ENCODE measurements at regions not wholly inside any gene's neighbourhood (a gene's known extent, or its start where the extent isn't known, plus 50 kb on each side); places are given as distances from the start of the nearest gene placed in this dataset.

DNA sequence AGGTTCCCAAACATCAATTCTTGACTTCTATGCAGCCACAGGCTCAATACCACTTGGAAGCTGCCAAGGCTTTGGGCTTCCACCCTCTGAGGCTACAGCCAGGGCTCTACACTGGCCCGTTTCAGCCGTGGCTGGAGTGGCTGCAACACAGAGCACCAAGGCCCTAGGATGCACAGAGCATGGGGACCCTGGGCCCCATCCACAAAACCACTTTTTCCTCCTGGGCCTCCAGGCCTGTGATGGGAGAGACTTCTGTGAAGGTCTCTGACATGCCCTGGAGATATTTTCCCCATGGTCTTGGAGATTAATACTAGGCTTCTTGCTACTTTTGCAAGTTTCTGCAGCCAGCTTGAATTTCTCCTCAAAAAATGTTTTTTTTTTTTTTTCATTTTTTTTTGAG lies 655.4 kb upstream of the ZP4 start:
- intact Hi-C loops (cut with DNase I) = no loop called here
- DNase-seq (ENCODE audit: low spot score) = no peak

DNA sequence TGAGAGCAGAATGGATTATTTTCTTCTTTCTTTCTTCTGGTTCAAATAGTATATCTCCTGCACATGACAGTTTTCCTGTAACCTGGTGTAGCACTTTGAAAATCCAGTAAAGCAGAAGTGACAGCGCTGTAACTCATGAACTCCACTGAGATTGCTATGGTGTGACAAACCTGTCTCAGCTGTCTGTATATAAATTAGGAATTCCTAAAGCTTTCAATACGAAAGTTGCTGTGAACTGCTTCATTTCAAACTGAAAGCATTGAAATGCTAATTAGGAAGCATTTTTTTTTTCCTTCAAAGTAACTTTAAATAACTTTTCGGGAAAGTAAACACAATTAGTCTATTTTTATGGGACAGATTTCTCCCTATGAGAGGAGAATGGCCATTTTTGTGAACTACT lies 646.9 kb upstream of the ZP4 start:
- no peak for DNase-seq (ENCODE audit: low spot score)
- intact Hi-C loops (cut with DNase I) = no loop called here

DNA sequence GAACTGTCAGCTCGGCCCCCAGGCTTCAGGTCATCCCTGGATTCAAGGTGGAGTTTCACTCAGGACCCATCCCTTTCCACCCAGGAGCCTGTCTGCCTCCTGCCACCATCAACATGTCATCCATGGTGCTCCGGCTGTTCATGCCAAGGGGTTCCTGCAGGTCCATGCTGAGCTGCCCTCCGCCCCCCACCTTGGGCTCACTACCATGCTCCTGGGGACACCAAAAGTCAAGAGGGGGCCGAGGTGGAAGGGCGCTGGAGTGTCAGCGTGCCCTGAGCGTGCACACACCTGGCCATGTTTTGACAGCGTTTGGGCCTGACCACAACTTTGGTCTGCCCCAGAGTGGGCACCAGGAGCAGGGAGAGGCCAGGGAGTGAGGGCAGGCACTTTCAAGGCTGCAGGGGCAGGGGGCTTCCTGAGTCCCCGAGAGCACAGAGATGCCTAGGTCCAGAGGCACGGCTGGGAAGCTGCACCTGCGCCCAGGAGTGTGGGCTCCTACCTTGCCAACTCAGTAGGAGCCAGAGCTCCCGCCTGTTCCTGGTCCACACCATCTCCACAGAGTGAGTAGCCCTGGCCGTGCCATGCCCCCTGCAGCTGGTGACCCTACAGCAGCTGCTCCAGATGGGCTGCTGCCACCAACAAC lies 639.6 kb upstream of the ZP4 start:
- DNase-seq (ENCODE audit: low spot score) = no peak
- intact Hi-C loops (cut with DNase I) = no loop called here

DNA sequence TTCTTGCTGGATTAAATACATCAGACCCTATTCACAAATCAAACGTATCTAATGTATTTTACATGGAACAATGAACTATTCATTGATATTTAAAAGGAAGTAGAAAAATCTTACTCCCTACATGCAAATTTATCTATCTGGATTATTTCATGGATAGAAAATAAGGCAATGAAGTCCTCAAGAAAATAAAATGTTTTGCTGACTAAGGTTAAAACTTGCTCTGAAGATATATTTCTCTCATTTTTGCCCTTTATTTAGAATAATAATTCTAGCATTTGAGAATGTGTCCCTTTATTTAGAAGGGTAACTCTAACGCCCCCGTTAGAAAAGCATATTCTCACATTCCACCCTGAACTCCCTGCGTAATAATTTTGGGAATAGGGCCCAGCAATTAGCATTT lies 627.0 kb upstream of the ZP4 start:
- no peak for DNase-seq (ENCODE audit: low spot score)
- intact Hi-C loops (cut with DNase I) = no loop called here

DNA sequence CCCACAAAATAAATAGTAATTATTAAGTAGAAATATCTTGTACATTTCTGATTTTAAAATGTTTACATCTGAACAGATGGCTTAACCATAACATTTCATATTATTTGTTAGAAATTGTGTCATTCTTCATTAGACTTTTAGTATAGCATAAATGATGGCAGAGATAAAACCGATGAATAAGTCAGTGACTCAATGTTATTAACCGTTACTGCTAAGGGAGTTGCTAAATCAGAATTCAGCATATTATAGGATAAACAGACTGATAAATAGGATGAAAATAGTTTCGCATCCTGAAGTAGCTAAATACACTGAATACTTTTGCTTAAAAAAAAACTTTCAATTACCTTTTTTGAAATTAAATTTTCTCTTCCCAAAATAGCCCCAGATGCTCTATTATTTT lies 610.6 kb upstream of the ZP4 start:
- intact Hi-C loops (cut with DNase I) = no loop called here
- DNase-seq (ENCODE audit: low spot score) = no peak

DNA sequence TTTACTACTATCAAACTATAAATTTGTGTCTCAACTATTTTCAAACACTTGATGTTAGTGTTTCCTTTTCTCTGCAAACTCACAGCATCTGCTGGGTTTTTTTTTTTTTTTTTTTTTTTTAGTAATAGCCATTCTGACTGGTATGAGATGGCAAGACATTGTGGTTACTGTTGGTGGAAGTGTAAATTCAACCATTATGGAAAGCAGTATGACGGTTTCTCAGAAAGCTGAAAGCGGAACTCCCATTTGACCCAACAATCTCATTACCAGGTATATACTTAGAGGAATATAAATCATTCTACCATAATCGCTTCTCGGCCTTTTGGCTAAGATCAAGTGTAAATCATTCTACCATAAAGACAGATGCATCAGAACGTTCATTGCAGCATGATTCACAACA lies 608.3 kb upstream of the ZP4 start:
- intact Hi-C loops (cut with DNase I) = no loop called here
- DNase-seq (ENCODE audit: low spot score) = no peak

DNA sequence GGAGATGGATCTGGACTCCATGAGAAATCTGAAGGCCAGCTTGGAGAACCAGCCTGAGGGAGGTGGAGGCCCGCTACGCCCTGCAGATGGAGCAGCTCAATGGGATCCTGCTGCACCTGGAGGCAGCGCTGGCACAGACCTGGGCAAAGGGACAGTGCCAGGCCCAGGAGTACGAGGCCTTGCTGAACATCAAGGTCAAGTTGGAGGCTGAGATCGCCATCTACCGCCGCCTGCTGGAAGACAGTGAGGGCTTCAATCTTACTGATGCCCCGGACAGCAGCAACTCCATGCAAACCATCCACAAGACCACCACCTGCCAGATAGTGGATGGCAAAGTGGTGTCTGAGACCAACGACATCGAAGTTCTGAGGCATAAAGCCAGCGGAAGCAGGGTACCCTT lies 601.5 kb upstream of the ZP4 start:
- intact Hi-C loops (cut with DNase I) = no loop called here
- no peak for DNase-seq (ENCODE audit: low spot score)

DNA sequence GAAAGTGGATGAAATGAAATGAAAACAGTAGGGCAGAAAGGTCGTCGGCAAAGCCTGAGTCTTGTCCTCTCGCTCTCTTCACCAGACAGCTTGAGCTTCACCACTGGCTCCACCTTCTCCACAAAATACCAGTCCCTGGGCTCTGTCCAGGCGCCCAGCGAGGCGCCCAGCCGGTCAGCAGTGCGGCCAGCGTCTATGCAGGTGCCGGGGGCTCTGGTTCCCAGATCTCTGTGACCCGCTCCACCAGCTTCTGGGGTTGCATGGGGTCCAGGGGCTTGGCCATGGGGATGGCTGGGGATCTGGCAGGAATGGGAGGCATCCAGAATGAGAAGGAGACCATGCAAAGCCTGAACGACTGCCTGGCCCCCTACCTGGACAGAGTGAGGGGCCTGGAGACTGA lies 600.5 kb upstream of the ZP4 start:
- DNase-seq (ENCODE audit: low spot score) = no peak
- intact Hi-C loops (cut with DNase I) = no loop called here

- no peak for DNase-seq (ENCODE audit: low spot score)
- intact Hi-C loops (cut with DNase I) = no loop called here
Observed at GRCh38 chr1:238489006-238489405, 598.3 kb upstream of the ZP4 start.

- intact Hi-C loops (cut with DNase I) = no loop called here
Observed at GRCh38 chr1:238488401-238488800, 597.7 kb upstream of the ZP4 start.

GRCh38 chr1:238487931-238488330 lies 597.2 kb upstream of the ZP4 start:
- no peak for DNase-seq (ENCODE audit: low spot score)

More at GRCh38 chr1:238488401-238488800, 597.7 kb upstream of the ZP4 start:
- DNase-seq (ENCODE audit: low spot score) = no peak

DNA sequence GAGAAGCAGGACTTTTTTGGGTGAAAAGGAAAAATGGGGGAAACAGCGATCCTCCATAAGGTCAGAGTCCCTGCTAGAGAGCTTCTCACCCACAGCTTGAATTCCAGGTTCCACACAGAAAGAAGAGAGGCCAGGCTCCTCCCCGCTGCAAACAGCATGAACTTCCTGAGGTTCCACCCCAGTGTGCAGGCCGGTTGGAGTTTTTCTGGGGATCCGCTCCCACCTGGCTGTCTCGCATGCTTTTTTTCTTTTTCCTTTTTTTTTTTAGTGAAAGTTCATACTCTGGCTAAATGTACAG lies 595.1 kb upstream of the ZP4 start:
- intact Hi-C loops (cut with DNase I) = no loop called here
- DNase-seq (ENCODE audit: low spot score) = no peak

More at GRCh38 chr1:238487931-238488330, 597.2 kb upstream of the ZP4 start:
- intact Hi-C loops (cut with DNase I) = no loop called here

GRCh38 chr1:238485057-238485911 lies 594.6 kb upstream of the ZP4 start:
- no peak for DNase-seq (ENCODE audit: low spot score)
- intact Hi-C loops (cut with DNase I) = no loop called here

GRCh38 chr1:238484121-238484520 lies 593.4 kb upstream of the ZP4 start:
- intact Hi-C loops (cut with DNase I) = no loop called here
- no peak for DNase-seq (ENCODE audit: low spot score)

- intact Hi-C loops (cut with DNase I) = no loop called here
- DNase-seq (ENCODE audit: low spot score) = no peak
Observed at GRCh38 chr1:238476841-238477240, 586.1 kb upstream of the ZP4 start.

- no peak for DNase-seq (ENCODE audit: low spot score)
- intact Hi-C loops (cut with DNase I) = no loop called here
Observed at GRCh38 chr1:238475712-238476111, 585.0 kb upstream of the ZP4 start.

DNA sequence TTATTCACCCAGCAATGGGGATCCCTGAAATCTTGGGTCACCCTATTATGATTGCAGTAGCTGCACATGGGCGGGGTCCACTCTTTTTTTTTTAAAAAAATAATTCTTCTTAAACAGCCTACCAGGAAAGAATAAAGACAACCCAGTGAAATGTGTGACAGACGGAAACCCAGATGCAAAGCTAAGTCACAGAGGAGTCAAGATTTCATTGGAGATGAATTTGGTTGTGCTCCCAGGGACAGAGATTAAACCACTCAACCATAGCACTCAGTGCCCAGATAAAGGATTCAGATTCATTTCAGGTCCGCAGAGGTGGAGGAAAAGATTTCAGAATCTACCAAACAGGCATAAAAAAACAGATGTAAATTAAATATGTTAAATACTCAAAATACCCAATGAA lies 583.5 kb upstream of the ZP4 start:
- intact Hi-C loops (cut with DNase I) = no loop called here
- DNase-seq (ENCODE audit: low spot score) = no peak

DNA sequence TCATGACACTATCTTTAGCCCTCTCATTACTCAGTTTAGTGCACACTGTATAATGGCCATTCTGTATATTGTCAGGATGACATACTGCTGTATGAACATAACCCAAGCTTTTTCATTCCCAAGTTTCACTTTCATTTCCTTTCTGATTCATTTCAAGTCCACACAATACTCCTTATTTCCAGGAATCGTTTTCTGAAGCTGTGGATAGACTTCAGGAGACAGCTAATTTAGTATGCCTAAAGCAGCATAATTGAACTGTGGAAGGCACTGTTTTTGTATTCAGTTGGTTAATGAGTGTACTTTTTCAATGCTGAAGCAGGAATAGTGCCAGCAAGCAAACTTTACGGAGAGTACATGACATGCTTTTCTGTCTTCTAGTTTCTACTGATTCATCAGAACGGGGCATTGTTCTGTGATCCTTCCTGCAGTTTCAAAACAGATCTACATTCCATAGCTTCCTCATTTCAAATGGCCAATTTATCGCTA lies 578.5 kb upstream of the ZP4 start:
- intact Hi-C loops (cut with DNase I) = no loop called here
- DNase-seq (ENCODE audit: low spot score) = no peak

GRCh38 chr1:238468068-238468467 lies 577.3 kb upstream of the ZP4 start:
- intact Hi-C loops (cut with DNase I) = no loop called here

DNA sequence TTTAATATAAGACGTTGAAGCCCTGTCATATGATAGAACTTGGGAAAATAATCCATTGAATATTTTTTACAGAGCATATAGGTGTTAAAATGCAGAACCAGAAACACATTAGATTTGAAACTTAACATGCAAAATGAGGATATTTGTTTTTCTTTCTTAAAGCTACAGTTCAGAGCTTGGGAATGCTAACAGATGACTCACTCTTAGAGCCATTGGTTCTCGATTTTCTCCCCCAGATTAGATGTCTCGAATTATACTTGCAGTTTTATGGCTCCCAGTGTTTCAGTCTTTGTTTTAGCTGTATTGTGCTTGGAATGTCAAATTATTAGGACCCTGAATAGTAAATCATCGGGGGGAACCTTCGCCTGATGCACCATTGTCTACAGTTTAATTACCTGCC lies 575.7 kb upstream of the ZP4 start:
- DNase-seq (ENCODE audit: low spot score) = no peak
- intact Hi-C loops (cut with DNase I) = no loop called here

More at GRCh38 chr1:238468068-238468467, 577.3 kb upstream of the ZP4 start:
- DNase-seq (ENCODE audit: low spot score) = no peak

GRCh38 chr1:238465449-238465848 lies 574.7 kb upstream of the ZP4 start:
- DNase-seq (ENCODE audit: low spot score) = no peak
- intact Hi-C loops (cut with DNase I) = no loop called here
